GM23338 (cell line): ENCODE measurements at regions not wholly inside any gene's neighbourhood (a gene's known extent, or its start where the extent isn't known, plus 50 kb on each side); places are given as distances from the start of the nearest gene placed in this dataset.

Source experiments
- CTCF ChIP-seq, 2 experiments: fragments of 200-600 bp in 1 of 2; sonication (generic) in 1 of 2; conservative IDR thresholded peaks; 2 replicates each; pipeline versions ENCODE4 v1.5.1 to v1.6.1; 2016 to 2017; ENCODE audit warnings: antibody characterized with exemption in 2 of 2, low read depth in 2 of 2, mild to moderate bottlenecking in 2 of 2, moderate library complexity in 1 of 2
- REST ChIP-seq: IDR thresholded peaks from one replicate; pipeline ENCODE4 v1.6.1; 2018; ENCODE audit warnings: antibody characterized with exemption; ENCODE audit not compliant: unreplicated experiment

- no peak for TF ChIP-seq REST
- TF ChIP-seq CTCF (conservative IDR thresholded peaks at IDR 0.05; ENCODE audit: low read depth in 2 of 2) = no peak
Measured at GRCh38 chr4:124192544-124192943, 520.0 kb downstream of the ANKRD50 start.
